ENCODE measurements at regions not wholly inside any gene's neighbourhood (a gene's known extent, or its start where the extent isn't known, plus 50 kb on each side); places are given as distances from the start of the nearest gene placed in this dataset.

- no peak for TF ChIP-seq CTCF (IDR thresholded peaks at IDR 0.05; ENCODE audit: unreplicated experiment)
- Mint-ChIP-seq H3K27ac (ENCODE audit: unreplicated experiment) (no peak overlapping the region), H3K36me3 (ENCODE audit: insufficient read depth, unreplicated experiment) (no peaks in the 10 kb centered on the region), H3K4me3 (ENCODE audit: low read depth, unreplicated experiment) (no peak overlapping the region), H3K4me1 (ENCODE audit: low read depth, unreplicated experiment) (peaks cover 10% of the 10 kb centered on the region), H3K9me3 (ENCODE audit: low read depth, unreplicated experiment) (peaks cover 2% of the 10 kb centered on the region), H3K27me3 (ENCODE audit: unreplicated experiment) (no peaks in the 10 kb centered on the region)
- no peak for DNase-seq
- CTCF ChIA-PET: no interaction called here
- BruUV-seq (replicated peaks): no TSS peak
- intact Hi-C loops (cut with micrococcal nuclease; ENCODE audit: unreplicated experiment): no loop called here
Observed at GRCh38 chr3:110384601-110385000, 687.0 kb upstream of the NECTIN3 start.

- no TSS peak for BruUV-seq (replicated peaks)
- Mint-ChIP-seq H3K4me1 (ENCODE audit: low read depth, unreplicated experiment) (peaks cover 10% of the 10 kb centered on the region), H3K27me3 (ENCODE audit: unreplicated experiment) (no peaks in the 10 kb centered on the region), H3K9me3 (ENCODE audit: low read depth, unreplicated experiment) (peaks cover 2% of the 10 kb centered on the region), H3K4me3 (ENCODE audit: low read depth, unreplicated experiment) (no peak overlapping the region), H3K36me3 (ENCODE audit: insufficient read depth, unreplicated experiment) (no peaks in the 10 kb centered on the region), H3K27ac (ENCODE audit: unreplicated experiment) (no peak overlapping the region)
- no peak for DNase-seq
- TF ChIP-seq CTCF (IDR thresholded peaks at IDR 0.05; ENCODE audit: unreplicated experiment): no peak
- intact Hi-C loops (cut with micrococcal nuclease; ENCODE audit: unreplicated experiment): no loop called here
- CTCF ChIA-PET: no interaction called here
Observed at GRCh38 chr3:110389005-110389404, 682.6 kb upstream of the NECTIN3 start.

GRCh38 chr3:110390372-110390771 lies 681.2 kb upstream of the NECTIN3 start:
- peaks cover 2% of the 10 kb centered on the region for H3K9me3 Mint-ChIP-seq (ENCODE audit: low read depth, unreplicated experiment)
- CTCF ChIA-PET: no interaction called here
- BruUV-seq (replicated peaks): no TSS peak

GRCh38 chr3:110391042-110391441 lies 680.6 kb upstream of the NECTIN3 start:
- intact Hi-C loops (cut with micrococcal nuclease; ENCODE audit: unreplicated experiment): no loop called here
- H3K4me3 Mint-ChIP-seq (ENCODE audit: low read depth, unreplicated experiment): no peak overlapping the region
- H3K9me3 Mint-ChIP-seq (ENCODE audit: low read depth, unreplicated experiment): peaks cover 2% of the 10 kb centered on the region
- no peaks in the 10 kb centered on the region for H3K4me1 Mint-ChIP-seq (ENCODE audit: low read depth, unreplicated experiment)
- no TSS peak for BruUV-seq (replicated peaks)
- no peak for DNase-seq
- no peak overlapping the region for H3K27ac Mint-ChIP-seq (ENCODE audit: unreplicated experiment)
- CTCF ChIA-PET: no interaction called here
- no peaks in the 10 kb centered on the region for H3K36me3 Mint-ChIP-seq (ENCODE audit: insufficient read depth, unreplicated experiment)
- no peak for TF ChIP-seq CTCF (IDR thresholded peaks at IDR 0.05; ENCODE audit: unreplicated experiment)
- H3K27me3 Mint-ChIP-seq (ENCODE audit: unreplicated experiment): no peaks in the 10 kb centered on the region

More at GRCh38 chr3:110390372-110390771, 681.2 kb upstream of the NECTIN3 start:
- Mint-ChIP-seq H3K27me3 (ENCODE audit: unreplicated experiment) (no peaks in the 10 kb centered on the region), H3K4me1 (ENCODE audit: low read depth, unreplicated experiment) (no peaks in the 10 kb centered on the region), H3K36me3 (ENCODE audit: insufficient read depth, unreplicated experiment) (no peaks in the 10 kb centered on the region), H3K27ac (ENCODE audit: unreplicated experiment) (no peak overlapping the region), H3K4me3 (ENCODE audit: low read depth, unreplicated experiment) (no peak overlapping the region)
- DNase-seq: no peak
- no peak for TF ChIP-seq CTCF (IDR thresholded peaks at IDR 0.05; ENCODE audit: unreplicated experiment)
- intact Hi-C loops (cut with micrococcal nuclease; ENCODE audit: unreplicated experiment): no loop called here

Data from Calu3 (cell line).